D721Med (cell line): ENCODE measurements at regions not wholly inside any gene's neighbourhood (a gene's known extent, or its start where the extent isn't known, plus 50 kb on each side); places are given as distances from the start of the nearest gene placed in this dataset.

ENCODE experiments used
- DNase-seq: peaks from one replicate; pipeline ENCODE4 v3.0.0; 2011; ENCODE audit warnings: low spot score; ENCODE audit not compliant: insufficient read length
- FAIRE-seq: peaks from 2 replicates; lab custom pipeline; 2011; peaks lifted over from hg19 to GRCh38; lab: Jason Lieb, UNC
- CTCF ChIP-seq: IDR thresholded peaks from 2 replicates; pipeline ENCODE4 v1.5.1; 2012; ENCODE audit warnings: mild to moderate bottlenecking, control low read depth; ENCODE audit not compliant: insufficient read depth; ENCODE audit errors: missing control alignments

DNA sequence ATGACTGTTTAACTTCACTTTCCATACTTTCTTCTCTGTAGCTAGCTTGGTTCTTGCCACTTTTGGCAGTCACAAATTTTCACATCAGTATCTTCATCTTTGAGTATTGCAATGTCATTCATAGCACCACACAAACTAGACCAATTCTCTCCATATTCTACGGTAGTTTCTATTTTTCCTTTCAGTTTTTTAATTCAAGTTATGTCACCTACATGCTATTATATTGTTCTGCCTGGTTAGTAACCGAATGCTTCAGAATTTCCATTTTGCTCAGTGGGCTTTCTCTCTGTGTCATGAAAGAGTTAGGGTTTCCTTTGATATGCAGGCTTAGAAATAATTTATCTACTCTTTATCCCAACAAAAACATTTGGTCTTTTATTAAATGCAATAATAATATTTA lies 896.5 kb downstream of the GATA3 start:
- TF ChIP-seq CTCF: no peak
- no peak for DNase-seq
- no peak for FAIRE-seq

DNA sequence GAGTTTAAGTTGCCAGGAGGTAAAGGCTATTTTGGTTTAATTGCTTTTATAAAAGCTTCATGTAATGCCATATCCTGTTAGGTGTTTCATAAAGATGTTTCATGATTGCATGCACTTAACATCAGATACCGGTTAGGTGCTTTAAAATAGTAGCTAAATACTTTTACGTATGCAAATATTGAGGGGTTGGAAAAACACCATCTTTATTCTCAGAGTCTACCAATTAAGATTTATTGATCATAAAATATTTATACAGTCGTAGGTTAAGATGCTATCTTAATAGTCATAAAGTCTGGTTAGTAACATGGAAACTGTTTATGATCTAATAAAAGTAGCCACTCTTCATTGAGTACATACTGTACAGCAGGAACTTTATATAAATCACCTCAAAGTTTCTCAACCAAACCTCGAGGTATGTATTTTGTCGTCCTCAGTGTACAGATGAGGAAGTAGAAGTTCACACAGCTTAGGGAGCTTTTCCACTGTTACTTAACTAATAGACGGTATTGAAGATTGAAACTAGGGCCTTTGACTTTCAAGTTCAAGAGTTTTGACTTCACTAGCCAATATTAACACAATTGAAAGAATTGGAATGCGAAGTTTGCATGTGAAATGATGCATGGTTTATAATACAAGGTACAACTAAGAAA lies 897.1 kb downstream of the GATA3 start:
- FAIRE-seq: no peak
- no peak for TF ChIP-seq CTCF

GRCh38 chr10:8956400-8956799 lies 901.9 kb downstream of the GATA3 start:
- DNase-seq: no peak

More for the DNA sequence above, 897.1 kb downstream of the GATA3 start:
- DNase-seq: no peak

DNA sequence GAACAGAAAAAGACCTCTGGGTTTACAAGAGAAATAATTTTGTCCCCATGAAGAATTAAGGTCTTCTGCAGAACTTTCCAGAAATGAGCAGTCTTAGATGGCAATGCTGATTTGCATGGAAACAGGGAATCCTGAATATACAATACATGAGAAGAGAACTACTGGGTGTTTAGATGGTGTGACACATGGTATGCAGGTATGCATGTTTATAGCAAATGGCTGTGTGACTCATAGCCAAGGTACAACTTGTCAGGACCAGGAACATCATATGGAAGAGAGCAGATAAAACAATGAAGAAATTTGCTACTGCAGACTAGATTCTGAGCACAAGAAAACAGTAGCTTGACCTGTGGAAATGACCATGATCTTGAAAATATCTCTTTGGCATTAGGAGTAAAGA lies 907.8 kb downstream of the GATA3 start:
- no peak for TF ChIP-seq CTCF
- FAIRE-seq (no peak), DNase-seq (no peak)

More at GRCh38 chr10:8956400-8956799, 901.9 kb downstream of the GATA3 start:
- no peak for TF ChIP-seq CTCF
- no peak for FAIRE-seq

DNA sequence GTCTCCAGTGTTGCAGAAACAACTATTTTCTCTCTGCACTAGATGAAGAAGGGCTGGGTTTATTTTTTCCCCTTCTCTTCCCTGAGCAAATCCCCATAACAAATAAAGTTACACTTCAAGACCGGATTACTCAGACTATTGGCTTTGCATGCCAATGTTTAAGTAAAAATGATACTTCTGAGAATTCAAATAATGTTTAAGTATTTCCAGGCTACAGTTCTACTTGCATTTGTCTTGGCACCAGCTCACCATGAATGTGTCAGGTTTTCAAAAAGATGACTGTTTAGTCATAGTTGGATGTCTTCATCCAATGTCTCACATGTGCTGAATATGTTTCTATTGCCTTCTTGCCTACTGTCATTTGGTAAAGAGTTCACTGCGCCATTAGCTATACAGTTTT lies 912.6 kb downstream of the GATA3 start:
- DNase-seq (no peak), FAIRE-seq (no peak)
- no peak for TF ChIP-seq CTCF

GRCh38 chr10:8969853-8970252 lies 915.4 kb downstream of the GATA3 start:
- DNase-seq (no peak), FAIRE-seq (no peak)
- no peak for TF ChIP-seq CTCF

DNA sequence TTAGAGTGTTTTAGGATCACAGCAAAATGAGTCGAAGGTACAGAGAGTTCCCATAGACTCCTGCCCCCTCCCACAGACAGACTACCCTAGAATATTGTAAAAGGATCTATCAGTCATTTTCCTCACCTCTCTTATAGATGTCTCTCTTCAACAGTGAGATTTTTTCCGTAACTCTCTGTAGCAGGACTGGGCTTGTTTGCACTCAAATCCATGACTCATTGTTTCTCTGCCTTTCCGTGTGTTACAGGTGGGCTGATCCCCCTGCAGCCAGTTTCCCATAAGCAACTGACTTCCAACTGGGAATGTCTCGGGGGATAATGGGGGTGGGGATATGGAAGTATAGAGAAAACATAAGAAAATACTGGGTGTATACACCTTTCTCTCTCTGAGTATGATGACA lies 921.0 kb downstream of the GATA3 start:
- DNase-seq (no peak), FAIRE-seq (no peak)
- no peak for TF ChIP-seq CTCF
